BE2C (cell line): ENCODE measurements at regions not wholly inside any gene's neighbourhood (a gene's known extent, or its start where the extent isn't known, plus 50 kb on each side); places are given as distances from the start of the nearest gene placed in this dataset.

Experiments
- DNase-seq: peaks from one replicate; pipeline ENCODE4 v3.0.0-alpha.2; 2020
- H3K27me3 ChIP-seq: fragments of 250-450 bp; sonication (Bioruptor Pico); 2 replicates; pipeline ENCODE4 v1.5.1; 2020; ENCODE audit warnings: mild to moderate bottlenecking
- H3K36me3 ChIP-seq: fragments of 250-450 bp; sonication (Bioruptor Pico); 2 replicates; pipeline ENCODE4 v1.5.1; 2020; ENCODE audit warnings: mild to moderate bottlenecking
- H3K4me1 ChIP-seq: fragments of 250-450 bp; sonication (Bioruptor Pico); 2 replicates; pipeline ENCODE4 v1.5.1; 2020
- H3K4me3 ChIP-seq: 2 replicates; pipeline ENCODE4 v1.5.1; 2011; ENCODE audit warnings: low read depth, low read length
- H3K9me3 ChIP-seq: fragments of 250-450 bp; sonication (Bioruptor Pico); 2 replicates; pipeline ENCODE4 v1.5.1; 2020
- TF ChIP-seq, protein P1 (sequence below): IDR thresholded peaks from 2 replicates; pipeline ENCODE4 v1.5.1; 2012; ENCODE audit warnings: mild to moderate bottlenecking, low read depth, low read length

DNA sequence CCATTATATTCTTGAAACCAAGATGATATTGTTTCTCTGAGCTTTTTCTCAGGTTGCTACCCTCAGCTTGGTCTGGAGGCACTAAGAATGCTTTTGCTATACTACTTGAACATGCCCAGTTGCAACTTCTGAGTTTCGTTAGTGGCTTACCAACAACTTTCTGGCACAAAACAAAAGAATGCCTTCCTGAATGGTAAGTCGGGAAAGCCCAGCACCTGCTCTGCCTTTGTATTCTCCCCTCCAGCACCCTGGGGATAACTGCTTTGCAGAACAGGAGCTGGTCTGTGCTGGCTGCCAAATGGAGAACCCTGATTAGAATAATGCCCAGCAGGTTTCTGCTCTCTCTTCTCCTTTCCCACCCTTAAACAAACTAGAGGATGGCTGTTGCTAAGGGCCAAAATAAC lies 149.3 kb downstream of the TGFB2 start:
- Histone ChIP-seq H3K4me1 (no peaks in the 10 kb centered on the region), H3K4me3 (no peak overlapping the region), H3K27me3 (0 out of 2 replicates have a peak, but pooled peaks cover 2% of the 10 kb centered on the region), H3K9me3 (no peaks in the 10 kb centered on the region), H3K36me3 (no peaks in the 10 kb centered on the region)
- TF ChIP-seq, protein P1, sequence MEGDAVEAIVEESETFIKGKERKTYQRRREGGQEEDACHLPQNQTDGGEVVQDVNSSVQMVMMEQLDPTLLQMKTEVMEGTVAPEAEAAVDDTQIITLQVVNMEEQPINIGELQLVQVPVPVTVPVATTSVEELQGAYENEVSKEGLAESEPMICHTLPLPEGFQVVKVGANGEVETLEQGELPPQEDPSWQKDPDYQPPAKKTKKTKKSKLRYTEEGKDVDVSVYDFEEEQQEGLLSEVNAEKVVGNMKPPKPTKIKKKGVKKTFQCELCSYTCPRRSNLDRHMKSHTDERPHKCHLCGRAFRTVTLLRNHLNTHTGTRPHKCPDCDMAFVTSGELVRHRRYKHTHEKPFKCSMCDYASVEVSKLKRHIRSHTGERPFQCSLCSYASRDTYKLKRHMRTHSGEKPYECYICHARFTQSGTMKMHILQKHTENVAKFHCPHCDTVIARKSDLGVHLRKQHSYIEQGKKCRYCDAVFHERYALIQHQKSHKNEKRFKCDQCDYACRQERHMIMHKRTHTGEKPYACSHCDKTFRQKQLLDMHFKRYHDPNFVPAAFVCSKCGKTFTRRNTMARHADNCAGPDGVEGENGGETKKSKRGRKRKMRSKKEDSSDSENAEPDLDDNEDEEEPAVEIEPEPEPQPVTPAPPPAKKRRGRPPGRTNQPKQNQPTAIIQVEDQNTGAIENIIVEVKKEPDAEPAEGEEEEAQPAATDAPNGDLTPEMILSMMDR: no peak
- DNase-seq: no peak

DNA sequence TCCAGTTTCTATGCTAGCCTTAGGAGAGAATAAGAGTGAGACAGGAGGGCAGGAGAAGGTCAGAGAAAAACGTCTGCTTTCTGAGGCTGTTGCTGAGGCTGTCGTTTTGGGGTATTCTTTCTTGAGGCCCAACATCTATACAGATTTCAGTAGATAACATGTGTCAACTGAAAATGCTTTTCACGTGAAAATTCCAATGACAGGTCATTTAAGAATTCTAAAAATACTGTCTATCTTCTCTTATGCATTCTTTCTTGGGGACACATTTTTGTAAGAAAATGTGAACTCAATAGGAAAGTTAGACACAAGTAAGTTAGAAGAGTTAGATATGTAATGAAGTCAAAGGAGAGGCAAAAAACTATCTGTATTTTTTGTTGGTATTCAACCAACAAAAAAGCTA lies 150.8 kb downstream of the TGFB2 start:
- TF ChIP-seq, protein P1: no peak
- Histone ChIP-seq H3K36me3 (no peaks in the 10 kb centered on the region), H3K4me3 (no peak overlapping the region), H3K9me3 (no peaks in the 10 kb centered on the region), H3K27me3 (0 out of 2 replicates have a peak, but pooled peaks cover 2% of the 10 kb centered on the region), H3K4me1 (no peaks in the 10 kb centered on the region)
- DNase-seq: no peak

DNA sequence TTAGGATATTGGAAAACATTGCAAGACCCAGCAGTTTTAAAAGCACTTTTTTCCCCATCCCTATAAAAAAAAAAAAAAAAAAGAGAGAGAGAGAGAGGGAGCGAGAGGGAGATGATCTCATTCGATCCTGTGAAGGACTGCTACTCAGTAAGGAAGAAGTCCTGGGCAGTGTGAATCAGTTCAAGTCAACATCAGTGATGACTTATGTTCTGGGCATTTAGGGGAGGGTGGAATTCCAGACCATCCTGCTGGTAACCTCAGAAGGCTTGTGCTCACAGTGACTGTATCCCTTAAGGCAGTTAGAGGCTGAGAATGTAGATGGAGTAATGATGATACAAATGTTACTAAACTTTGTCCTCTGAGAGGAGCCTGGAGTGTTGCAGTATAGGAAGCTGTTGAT lies 151.4 kb downstream of the TGFB2 start:
- TF ChIP-seq, protein P1: no peak
- DNase-seq: no peak
- Histone ChIP-seq H3K4me3 (no peak overlapping the region), H3K36me3 (no peaks in the 10 kb centered on the region), H3K4me1 (no peaks in the 10 kb centered on the region), H3K27me3 (0 out of 2 replicates have a peak, but pooled peaks cover 2% of the 10 kb centered on the region), H3K9me3 (no peaks in the 10 kb centered on the region)

DNA sequence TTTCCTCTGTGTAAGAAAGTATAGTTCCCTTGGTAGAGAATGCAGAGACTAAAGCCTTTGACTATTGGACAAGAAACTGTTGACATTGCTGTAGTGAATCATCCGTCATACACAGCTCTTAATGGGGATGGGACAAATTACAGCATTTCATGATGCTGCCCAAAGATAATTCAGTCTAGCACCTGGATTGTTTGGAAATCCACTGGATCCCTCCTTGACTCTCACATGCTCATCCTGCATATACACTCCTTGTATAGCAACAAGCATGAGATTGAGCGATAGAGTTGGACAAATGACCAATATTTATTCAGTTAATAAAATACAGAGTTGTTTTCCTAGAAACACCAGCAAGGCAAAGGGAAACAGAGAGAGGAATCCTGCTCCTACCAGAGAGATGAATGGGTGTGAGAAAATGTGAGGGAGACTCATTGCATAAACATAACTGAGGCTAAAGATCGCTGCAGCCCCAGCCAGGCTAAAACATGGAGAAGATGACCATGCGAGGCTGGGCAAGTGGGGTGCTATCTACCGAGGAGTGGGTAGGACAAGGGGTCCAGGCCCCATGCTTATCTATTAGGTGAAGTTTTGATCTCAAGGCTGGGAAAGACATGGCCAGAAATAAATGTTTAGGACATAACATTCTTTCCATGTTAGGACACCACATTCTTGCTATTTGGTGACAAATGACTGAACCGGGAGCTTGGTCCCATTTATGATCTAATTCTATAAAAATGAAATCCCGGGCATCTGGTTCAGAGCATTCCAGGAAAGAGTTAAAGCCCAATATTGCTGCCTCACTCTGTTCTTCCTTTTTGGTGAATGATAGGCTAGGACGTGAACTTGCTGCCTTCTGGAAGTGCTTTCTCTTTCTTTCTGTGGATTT lies 153.2 kb downstream of the TGFB2 start:
- H3K4me3 ChIP-seq: no peak overlapping the region
- TF ChIP-seq, protein P1: no peak

DNA sequence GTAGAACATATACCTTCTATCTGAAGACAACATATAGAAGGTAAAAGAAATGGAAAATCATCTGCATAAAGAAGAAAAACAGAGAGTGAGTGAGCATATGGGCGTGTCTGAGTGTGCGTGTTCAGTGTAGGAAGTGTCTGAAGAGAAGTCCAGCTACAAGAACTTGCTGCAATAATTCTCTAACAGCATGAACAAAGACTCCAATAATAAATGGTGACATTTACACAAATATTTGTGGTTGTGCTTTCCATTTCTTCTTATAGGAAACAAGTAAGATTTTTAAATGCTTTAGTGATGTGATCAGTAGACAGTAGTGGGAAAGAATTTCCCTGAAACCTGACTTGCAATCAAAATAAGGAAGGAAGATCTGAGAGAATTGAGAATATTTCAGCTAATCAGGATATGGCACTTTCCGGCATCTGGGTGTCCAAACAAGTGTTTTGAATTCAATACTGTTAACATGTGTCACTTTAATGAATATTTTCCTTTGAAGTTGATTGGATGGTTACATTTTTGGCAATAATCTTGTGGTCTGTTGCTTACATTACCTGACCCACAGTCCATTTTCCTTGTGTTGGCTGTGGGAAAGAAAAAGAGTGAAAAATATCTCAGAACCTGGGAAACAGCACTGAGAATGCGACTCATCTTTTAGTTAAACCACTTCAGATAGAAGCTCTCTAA lies 154.0 kb downstream of the TGFB2 start:
- Histone ChIP-seq H3K9me3 (no peaks in the 10 kb centered on the region), H3K27me3 (0 out of 2 replicates have a peak, but pooled peaks cover 2% of the 10 kb centered on the region), H3K36me3 (no peaks in the 10 kb centered on the region), H3K4me1 (no peaks in the 10 kb centered on the region), H3K4me3 (no peak overlapping the region)
- no peak for DNase-seq
- TF ChIP-seq, protein P1: no peak

More for the DNA sequence above, 153.2 kb downstream of the TGFB2 start:
- 0 out of 2 replicates have a peak, but pooled peaks cover 2% of the 10 kb centered on the region for H3K27me3 ChIP-seq
- no peak for DNase-seq
- H3K9me3 ChIP-seq: no peaks in the 10 kb centered on the region
- H3K36me3 ChIP-seq: no peaks in the 10 kb centered on the region
- H3K4me1 ChIP-seq: no peaks in the 10 kb centered on the region

DNA sequence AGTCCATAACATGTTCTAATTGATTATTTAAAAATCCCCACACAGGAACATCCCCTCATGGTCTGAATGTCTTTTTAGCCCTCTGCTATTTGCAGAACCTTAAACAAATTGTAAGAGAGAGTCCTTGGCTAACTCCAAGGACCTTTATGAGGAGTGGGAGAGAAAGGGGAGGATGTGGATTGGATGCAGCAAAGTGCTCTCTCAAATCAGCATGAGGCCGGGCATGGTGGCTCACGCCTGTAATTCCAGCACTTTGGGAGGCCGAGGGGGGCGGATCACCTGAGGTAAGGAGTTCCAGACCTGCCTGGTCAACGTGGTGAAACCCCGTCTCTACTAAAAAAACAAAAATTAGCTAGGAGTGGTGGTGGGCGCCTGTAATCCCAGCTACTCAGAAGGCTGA lies 154.8 kb downstream of the TGFB2 start:
- Histone ChIP-seq H3K9me3 (no peaks in the 10 kb centered on the region), H3K4me3 (no peak overlapping the region), H3K4me1 (no peaks in the 10 kb centered on the region), H3K27me3 (0 out of 2 replicates have a peak, but pooled peaks cover 2% of the 10 kb centered on the region), H3K36me3 (no peaks in the 10 kb centered on the region)
- TF ChIP-seq, protein P1: no peak
- DNase-seq: no peak
